LNCaP clone FGC (cell line): ENCODE measurements at regions not wholly inside any gene's neighbourhood (a gene's known extent, or its start where the extent isn't known, plus 50 kb on each side); places are given as distances from the start of the nearest gene placed in this dataset.

Source experiments
- DNase-seq: peaks from one replicate; pipeline ENCODE4 v3.0.0-alpha.2; 2011; ENCODE audit warnings: low read depth
- H3K4me3 ChIP-seq: 2 replicates; pipeline ENCODE4 v1.5.1; 2011; ENCODE audit warnings: mild to moderate bottlenecking, low read depth, low read length, control low read depth
- TF ChIP-seq, protein P1 (sequence below): IDR thresholded peaks from 2 replicates; pipeline ENCODE4 v1.5.1; 2012; ENCODE audit warnings: mild to moderate bottlenecking; ENCODE audit not compliant: control insufficient read depth, insufficient read depth; ENCODE audit errors: extremely low read depth

DNA sequence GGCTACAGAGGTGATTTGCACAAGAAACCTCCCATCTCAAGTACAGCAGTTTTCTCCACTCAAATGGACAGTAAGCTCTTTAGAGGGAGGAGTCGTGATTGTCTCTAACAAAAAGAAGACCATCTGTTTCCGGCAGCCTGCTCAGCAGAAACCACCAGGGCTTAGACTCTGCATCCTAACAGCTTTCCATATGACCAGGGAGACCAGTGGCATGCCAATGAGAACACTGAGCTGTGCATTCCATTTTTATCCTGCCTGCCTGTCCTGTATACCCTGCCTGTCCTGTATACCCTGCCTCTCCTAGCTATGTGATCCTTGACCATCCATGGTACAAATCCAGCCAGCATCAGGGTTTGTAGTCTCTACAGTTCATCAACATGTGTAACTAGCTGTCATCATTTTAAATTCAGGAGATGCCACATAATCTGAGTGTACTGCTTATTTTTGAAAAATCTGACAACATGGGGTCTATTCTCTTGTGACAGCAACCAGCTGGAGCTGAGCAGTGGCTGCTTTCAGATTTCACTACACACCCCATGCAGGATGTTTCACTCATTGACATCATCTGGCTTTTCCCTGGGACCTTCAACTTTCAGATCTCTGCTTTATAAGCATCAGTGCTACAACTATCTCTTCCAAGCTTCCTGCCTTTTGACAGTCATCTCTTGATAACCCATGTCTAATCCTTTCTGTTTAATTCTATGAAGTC is 50.5 kb upstream of the POU2AF2 start:
- TF ChIP-seq, protein P1, sequence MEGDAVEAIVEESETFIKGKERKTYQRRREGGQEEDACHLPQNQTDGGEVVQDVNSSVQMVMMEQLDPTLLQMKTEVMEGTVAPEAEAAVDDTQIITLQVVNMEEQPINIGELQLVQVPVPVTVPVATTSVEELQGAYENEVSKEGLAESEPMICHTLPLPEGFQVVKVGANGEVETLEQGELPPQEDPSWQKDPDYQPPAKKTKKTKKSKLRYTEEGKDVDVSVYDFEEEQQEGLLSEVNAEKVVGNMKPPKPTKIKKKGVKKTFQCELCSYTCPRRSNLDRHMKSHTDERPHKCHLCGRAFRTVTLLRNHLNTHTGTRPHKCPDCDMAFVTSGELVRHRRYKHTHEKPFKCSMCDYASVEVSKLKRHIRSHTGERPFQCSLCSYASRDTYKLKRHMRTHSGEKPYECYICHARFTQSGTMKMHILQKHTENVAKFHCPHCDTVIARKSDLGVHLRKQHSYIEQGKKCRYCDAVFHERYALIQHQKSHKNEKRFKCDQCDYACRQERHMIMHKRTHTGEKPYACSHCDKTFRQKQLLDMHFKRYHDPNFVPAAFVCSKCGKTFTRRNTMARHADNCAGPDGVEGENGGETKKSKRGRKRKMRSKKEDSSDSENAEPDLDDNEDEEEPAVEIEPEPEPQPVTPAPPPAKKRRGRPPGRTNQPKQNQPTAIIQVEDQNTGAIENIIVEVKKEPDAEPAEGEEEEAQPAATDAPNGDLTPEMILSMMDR, result no peak
- DNase-seq, result no peak
- H3K4me3 ChIP-seq, result no peak overlapping the region

DNA sequence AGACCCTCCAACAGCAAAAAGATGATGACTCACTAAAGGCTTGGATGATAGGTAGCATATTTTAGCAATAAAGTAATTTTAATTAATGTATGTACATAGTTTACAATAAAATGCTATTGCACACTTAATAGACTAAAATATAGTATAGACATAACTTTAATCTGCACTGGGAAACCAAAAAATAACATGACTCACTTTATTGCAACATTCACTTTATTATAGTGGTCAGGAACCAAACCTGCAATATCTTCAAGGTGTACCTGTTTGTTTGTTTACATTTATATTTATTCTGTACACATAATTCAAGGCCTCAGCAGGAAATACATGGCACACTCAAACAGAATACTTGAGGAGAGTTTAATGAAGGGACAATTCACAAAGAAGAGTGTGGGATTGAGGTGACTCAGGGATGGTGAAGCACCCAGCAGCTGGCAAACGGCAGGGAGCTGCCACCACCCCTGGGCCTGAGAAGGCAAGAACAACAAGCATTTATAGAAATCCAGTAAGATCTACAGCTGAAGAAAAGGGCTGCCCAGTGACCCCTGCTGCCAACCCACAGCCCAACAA is 51.5 kb upstream of the POU2AF2 start:
- DNase-seq, result peak; percentile 48
- TF ChIP-seq, protein P1, result no peak
- no peak overlapping the region for H3K4me3 ChIP-seq

DNA sequence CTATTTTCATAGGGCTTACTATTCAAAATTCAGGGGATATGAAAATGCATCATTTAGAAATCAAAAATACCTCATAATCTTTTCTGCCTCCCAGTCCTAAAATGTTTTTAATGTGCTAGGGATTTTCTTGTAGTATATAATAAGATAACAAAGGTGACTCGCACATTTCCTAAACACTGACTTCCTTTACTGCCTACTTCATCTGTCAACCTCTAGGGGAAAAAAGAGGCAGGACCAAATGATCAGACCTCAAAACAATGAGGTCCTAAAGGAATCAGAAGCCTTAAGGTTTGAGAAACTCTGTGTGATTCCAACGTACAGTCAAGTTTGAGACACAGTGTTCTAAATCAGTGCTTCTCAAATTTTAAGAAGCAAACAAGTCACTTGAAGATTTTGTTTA is 56.1 kb upstream of the POU2AF2 start:
- TF ChIP-seq, protein P1, result no peak
- no peak for DNase-seq
- H3K4me3 ChIP-seq, result no peak overlapping the region

DNA sequence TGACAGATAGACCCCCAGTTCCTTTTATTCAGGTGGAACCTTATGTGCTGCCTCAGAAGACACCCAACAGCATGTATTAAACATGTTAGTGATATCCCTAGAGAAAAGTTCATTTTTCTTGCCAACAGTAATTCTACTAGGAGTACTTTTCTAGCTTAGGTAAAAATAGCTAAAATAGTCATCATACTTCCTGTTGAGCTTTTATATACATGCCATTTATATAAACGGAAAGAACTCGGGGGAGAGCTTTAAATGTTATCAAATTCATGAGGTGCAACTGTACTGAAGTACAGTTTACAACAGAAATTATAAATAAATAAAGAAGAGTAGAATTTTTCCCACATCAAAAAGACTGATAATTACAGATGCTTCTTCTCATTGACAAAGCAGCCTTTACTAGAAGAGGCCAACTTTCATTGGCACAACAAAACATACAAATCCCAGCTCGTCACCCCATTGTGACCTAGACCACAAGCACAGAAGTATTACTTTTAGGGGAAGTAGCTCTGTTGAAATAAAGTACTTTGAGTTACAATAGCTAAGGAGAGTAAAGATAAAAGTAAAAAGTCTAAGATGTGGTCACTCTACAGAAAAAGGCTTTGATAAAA is 59.1 kb upstream of the POU2AF2 start:
- no peak overlapping the region for H3K4me3 ChIP-seq
- TF ChIP-seq, protein P1, result no peak
- no peak for DNase-seq

DNA sequence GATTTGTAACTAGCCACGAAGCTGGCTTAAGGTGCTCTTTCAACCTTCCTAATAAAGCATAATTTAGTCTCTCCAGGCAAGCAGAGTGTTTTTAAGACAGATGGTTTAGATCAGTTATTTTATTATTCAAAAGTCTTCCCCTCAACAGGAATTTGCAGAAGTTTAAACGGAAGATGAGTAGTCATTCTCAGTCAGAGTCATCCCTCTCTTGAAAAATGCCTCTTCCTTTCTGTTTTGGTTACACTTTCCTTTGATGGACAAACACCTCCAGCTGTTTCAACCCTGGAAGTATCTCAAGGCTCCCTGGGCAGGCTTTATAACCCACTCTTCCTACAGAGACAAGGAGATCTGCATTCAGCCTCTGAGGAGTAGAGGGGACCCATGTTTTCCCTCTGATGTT is 60.3 kb upstream of the POU2AF2 start:
- TF ChIP-seq, protein P1, result no peak
- H3K4me3 ChIP-seq, result no peak overlapping the region
- no peak for DNase-seq

DNA sequence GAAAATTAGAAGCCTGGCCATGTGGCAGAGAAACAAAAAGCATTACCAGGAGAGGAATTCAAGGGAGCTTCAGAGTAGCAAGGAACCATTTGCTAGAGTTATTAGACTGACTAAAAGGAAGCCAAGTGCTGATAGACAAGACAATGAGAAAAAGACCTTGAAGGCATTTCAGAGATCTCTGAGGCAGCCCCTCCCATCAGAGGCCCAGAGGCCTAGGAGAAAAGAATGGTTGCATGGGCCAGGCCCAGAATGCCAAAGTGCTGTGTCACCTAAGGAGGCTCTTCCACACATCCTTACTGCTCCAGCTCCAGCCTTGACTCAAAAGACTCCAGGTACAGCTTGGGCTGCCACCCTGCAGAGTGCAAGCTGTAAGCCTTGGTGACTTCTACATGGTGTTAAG is 61.8 kb upstream of the POU2AF2 start:
- TF ChIP-seq, protein P1, result no peak
- no peak for DNase-seq
- no peak overlapping the region for H3K4me3 ChIP-seq
